ENCODE measurements at regions not wholly inside any gene's neighbourhood (a gene's known extent, or its start where the extent isn't known, plus 50 kb on each side); places are given as distances from the start of the nearest gene placed in this dataset.

DNA sequence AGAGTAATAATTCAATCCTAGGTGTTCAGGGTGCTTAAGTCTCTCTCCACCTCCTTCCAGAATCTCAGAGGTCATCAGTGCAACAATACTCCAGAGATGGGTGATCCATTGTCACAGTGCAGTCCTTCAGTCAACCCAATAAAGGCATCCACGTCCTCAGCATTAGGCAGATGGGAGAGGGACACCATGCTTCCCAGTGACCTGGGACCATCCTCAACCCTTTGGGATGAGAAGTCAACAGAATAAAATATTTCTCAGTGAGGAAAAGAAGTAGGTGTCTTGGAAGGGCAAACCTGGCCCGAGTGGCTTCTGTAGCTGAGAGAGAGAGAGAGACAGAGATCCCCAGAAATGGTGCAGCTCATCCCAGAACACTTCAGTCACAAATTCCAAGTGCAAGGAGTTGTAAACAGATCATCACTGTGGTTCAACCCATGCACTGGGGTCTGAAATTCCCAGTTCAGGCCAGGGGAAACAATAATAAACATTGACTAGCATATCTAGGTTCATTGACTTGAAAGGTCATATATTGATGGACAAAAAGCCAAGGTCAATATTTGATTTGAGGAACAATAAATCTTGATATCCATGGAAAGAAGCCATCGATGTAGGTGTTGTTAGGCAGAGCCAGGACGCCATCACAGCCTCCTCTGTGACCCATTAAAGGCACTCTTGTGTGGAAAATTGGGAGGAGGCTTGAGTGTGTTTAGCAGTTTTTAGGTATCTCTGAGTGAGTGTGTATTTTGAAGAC lies 256.0 kb upstream of the ZMIZ1 start:
- no peak for ATAC-seq

DNA sequence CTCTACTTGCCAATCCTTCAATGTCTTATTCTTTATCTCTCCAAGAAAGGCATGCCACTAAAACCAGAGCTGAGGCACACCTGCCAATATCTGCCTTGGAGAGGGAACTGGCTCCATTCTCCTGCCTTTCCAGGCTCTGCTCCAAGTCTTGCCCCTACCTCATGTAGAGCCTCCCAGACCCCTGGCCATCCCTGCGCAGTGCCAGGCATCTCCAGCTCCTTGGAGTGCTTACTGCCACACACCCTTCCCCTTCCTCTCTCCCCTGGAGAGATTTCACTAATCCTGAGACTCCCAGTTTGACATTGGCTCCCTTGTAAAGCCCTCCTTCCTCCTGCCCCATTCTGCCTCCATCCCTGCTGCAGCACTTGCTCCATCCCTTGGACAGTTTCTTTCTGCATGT lies 255.2 kb upstream of the ZMIZ1 start:
- ATAC-seq: no peak

DNA sequence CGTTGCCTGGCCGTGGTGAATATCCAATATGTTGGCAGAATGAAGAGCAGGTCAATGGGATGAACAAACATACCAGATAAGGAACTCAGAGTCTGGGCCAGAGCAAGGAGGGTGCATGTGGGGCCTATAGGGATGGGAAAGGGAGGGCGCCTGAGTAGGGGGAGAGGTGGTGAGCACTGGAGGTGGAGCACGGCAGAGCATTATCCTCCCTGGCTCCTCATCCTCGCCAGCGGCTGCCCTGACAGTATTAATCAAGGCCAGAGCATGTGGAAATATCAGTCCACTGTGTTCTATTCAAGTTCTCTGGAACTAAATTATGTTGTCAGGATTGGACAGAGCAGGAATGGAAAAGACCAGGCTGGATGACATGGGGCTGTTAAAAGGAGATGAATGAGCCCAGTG lies 254.8 kb upstream of the ZMIZ1 start:
- ATAC-seq: no peak

DNA sequence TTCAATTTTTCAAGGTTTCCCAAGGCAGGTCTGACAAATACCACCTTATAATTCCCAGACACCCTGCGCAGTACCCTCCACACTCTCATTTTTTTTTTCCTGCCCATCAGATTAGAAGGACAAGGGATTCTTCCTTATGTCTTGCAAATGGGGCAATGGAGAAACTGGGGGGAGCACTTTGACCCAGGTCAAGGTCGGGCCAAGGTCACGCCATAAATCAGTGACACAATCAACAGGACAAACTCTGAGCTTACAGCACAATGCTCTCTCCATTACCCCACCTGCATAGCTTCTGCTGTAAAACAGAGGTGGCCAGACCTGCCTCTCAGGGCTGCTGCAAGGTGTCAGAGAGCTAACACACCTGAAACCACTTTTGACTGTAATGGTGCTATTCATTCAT lies 254.4 kb upstream of the ZMIZ1 start:
- no peak for ATAC-seq

DNA sequence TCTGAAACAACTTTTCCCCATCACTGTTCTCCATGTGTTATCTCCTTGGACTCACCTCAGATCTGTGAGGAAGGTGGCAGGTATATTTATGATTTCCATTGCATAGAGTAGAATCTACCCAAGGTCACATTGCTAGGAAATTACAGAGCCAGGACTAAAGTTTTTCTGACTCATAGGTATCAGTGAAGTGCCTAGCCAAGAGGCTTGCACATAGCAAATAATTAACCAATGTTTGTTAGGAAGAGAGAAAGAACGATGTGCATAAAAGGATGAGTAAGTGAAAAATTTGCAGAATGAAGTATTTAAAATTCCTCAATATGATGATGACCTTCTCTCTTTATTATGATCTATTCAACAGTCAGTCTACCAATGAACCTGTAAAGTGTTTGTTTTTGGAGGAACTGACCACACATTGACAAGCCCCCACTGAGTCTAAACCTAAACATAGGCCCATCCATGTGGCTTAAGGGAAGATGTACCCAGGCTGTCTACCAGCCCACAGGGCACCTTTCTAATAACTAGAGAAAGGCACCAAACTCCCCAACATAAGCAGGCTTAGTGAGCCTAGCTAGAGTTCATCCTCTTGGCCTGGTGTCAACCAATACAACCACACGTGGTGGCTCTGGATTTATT lies 252.9 kb upstream of the ZMIZ1 start:
- no peak for ATAC-seq

DNA sequence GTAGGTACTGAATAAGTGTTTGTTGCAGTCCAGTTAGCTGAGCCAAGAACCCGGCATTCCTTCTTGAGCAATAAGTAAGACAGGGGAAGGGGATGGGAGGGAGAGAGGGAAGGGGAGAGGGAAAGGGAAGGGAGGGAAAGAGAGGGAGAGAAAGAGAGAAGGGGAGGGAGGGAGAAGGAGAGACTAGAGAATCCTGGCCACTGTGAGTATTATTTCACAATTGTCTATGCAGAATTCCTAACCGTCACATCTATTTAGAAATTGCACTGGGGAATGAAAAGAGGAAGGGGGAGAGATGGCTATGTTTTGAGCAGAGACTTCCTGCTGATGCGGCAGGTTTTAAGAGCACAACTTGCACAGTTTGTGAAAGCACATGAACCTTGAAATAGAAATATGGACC lies 251.4 kb upstream of the ZMIZ1 start:
- no peak for ATAC-seq

DNA sequence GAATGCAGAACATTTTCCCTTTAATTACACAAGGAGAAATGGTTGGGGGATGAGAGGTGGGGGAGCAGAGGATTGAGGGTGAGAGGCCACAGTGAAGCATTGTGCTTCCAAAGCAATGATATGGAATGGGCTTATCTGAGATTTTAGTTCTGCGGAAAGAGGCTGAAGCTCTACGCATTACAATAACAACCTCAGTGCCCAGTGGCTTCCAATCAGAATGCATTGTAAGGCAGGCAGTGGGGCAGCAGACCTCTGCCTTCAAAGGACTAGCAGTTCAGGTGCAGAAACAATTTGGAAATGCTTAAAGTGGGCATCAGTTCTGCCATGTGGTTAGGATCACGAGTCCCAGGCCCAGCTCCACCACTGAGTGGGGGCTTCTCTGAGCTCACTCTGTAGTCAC lies 251.0 kb upstream of the ZMIZ1 start:
- ATAC-seq: no peak

DNA sequence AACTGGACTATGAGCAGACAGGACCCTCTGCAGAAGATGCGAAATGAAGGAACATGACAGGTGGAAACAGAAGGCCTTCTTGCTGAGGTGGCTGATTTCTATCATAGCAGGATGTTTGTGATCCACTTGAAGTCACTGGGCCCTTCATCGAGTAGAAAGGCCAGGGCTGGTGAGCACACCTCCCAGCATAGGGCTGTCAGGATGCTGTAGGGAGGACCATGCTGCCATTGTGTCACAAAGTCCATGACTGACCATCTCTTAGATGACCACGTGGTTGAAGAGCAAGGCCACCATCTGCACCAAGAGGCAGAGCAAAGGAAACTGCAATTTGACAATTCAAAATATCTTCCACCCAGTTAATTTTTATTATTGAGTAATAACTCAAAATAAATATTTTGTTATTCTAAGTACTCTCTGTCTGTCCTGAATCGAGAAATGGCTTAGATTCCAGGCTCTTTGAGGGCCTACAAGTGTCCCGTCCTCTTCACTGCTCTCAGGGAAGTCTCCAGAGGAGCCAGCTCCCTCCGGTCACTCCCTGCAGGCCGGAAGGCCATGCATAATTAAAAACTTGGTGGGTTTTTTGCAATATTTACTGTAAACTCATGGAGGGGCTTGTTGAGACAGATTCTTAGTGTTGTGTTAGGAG lies 249.3 kb upstream of the ZMIZ1 start:
- no peak for ATAC-seq

DNA sequence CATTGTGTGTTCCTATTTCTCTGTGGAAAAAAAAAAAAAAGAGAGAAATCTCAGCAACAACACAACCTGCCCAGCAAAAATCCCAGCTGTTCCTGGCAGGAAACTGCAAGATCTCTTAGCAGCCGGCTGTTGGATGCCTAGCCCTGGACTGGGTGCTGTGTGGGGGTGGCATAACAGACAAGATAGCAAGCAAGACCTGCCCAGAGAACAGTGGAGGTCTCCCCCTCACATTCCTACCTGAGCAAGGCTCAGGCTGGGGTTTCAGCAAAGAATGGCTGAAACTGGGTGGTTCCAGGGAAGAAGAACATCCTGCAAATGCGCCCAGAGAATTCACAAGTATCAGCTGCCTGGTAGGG lies 248.8 kb upstream of the ZMIZ1 start:
- no peak for ATAC-seq

DNA sequence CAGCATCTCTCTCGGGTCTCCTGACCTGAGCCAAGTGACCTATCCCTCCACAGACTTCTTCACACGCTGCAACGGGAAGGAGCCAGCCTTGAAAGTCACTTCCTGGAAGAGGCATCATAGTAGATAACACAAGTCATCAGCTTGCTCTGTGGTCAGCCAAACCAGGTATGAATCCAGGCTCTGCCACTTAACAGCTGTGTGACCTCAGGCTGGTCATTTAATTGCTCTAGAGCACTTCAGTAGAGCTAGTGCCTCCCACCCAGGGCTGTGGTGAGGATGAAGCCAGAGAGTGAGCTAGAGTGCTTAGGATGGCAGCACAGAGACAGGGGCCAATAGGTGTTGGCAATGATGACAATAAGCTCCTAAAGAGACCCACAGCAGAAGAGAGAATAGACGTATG lies 247.7 kb upstream of the ZMIZ1 start:
- ATAC-seq: no peak

DNA sequence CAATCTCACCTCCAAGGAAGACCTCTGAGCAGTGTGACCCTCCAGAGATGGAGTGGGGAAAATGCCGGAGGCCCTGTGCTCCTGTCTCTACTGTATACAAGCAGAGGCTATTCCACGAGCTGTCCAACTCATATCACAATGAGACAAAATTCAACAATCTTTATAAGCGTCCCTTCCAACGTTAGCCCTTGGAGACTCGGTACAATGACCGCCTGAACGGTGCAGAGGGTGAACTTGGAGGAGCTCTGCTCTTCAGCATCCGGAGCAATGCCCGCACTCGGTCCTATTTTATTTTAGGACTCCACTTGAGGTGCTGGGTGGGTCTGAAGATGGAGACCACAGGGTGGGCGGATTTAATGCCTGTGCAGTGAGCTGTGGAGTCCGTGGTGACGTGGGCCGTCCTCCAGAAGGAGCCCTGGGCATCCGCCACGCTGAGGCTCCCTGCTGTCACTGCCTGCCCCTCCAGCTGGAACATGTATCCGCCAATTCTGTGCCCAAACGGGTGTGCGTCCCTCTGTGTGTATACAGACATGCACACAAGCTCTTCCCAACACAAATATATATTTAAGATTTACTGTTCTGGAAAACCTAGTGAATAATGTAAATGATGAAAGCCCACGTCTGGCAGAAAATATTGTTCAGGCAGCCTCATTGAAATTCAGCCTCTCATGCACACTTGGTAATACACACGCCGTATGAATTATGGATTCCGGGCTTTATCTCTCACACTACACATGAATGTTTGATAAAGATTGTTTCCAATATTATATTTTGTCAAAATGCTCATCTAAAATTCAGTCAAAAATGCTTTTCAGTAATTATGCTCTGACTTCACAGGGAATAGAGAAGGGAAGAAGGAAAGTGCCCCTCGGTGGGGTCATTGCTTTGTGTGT lies 239.9 kb upstream of the ZMIZ1 start:
- no peak for ATAC-seq

DNA sequence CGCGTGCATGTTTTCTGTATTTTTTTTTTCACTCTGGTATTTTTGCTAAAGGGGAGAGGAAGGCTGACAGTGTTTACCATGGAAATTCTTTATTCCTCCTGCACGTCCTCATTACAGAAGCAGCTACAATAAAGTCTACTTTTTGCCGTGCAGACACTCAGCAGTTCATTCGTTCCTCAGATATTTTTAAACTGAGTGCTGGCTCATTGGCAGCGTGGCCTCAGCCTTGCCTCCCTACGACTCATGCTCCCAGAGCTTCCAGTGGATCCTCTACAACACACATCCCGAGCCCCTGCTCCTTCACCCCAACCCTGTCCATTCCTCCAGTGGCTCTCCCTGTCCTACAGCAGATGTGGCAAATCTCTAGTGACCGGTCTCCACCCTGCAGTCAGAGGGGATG lies 239.2 kb upstream of the ZMIZ1 start:
- no peak for ATAC-seq

DNA sequence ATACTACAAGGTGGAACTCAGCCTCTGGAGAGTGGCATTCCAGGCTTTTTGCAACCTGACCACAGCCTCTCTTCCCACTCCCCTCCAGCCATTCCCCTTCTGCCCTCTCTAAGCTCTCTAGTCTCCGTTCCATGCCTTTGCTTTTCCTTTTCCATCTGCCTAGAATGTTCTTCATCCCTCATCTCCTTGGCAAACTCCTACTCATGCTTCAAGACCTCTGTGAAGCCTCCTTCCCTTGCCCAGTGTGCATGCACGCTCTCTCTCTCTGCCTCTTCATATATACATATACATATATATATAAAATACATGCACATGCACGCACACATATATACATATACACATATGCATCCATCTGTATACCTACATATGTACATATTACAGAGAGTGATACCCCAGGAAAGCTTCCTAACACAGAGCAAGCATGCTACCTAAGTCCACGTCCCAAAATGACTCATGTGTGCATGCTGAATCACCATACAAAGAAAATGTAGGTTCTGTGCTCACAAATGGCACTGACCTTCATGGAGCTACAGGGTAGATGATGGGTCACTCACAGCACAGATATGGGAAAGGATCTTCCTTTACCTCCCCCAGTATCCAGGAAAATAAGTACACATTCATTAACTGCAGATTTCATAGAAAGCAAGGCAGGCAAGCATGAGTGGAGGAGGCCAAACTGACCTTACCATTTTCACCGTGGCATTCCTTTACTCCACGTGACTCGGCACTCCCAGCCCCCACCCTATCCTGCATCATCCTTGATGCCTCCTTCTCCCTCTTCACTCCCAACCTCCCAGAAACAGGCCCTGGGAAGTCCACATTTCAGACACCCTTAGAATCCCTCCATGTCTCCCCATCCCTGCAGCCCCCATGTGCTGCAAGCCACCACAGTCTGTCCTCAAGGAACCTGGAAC lies 238.4 kb upstream of the ZMIZ1 start:
- peak; percentile 11 for ATAC-seq

DNA sequence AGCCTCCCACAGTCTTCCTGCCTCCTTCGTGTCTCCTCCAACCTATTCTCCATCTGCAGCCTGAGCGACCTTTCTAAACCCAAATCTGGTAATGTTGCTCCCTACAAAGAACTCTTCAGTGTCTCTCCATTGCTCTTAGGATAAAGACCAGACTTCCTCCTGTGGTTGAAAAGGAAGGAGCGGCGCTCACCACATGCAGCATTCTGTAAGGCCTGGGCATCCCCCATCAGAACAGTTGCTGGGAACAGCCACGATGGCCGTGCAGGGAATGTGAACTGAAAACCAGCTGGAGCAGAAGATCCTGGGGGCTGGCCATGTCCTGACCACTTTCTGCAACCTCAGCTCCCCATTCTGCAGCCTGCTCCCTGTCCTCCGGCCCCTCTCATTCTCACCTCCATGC lies 237.8 kb upstream of the ZMIZ1 start:
- ATAC-seq: no peak

DNA sequence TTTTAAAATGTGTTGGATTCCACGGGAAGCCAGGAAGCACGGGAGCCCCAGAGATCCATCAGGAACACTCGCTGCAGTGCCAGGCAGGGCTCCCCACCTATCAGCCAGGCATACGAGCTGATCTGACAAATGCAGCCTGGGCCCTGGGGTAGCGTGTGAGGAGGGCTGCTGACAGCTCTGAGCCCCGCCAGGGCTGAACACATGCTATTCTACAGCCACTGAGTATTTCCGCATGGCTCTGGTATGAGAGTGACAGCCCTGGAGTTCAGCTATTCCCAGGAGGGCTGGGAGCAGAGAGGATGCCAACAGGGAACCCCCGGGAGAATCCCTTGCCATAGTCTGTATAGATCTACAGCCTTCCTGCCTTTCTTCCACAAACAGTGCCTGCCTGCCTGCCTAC lies 237.3 kb upstream of the ZMIZ1 start:
- no peak for ATAC-seq

DNA sequence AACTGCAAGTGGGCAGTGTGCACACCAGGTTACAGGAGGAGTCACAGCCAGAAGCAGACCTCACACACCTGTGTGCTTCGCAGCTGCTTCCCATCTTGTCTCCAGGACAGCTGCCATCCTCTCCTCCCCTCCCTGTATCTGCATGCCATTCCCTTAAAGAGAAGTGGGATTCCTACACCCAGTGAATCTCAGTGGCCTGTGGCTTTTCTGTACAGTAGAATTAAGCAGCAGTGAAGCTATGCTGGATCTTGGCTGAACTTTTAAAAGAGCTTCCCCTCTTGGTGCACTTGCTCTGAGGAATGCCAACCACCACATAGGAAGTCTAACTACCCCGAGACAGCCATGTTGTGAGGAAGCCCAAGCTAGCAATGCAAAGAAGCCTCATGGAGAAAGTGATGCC lies 236.5 kb upstream of the ZMIZ1 start:
- ATAC-seq: no peak

DNA sequence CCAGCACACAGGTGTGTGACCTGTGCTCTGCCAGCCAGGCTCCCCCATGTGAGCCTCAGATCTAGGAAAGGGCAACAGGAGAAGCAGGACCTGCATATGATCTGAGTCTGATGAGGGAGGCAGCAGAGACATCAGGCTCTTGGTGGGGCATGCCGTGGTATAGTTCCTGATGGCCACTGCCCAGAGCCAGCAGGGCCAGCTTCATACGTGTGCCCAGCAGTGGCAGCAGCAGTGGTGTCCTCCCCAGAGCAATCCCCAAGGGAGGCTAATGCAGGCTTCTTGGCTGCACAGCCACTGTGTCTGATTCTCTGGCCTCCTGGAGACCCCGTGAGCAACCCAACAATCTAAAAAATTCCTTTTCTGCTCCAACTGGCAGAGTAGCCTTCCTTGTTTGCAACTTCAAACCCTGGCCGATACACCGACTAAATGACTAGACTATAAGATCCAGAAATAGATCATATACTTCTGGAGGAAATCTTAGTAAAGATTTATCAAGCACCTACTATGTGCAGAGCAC lies 230.6 kb upstream of the ZMIZ1 start:
- ATAC-seq: no peak

DNA sequence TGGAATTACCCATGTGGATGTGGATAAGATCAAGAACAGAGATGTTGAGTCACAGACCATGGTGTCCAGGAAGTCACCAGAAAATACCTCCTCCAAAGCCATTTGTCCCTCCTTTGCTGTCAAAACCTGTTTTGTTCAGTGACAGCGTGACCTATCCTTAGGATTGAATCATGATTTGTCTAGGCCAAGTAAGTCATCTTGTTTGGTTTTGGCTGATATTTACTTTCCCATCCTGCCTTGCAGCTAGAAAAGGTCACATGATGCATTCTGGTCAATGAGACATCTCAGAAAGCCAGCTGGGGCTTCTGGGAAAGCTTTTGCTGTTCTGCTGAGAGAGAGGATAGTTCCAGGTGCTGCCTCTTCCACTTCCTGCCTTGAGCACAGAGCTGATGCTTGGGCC lies 225.3 kb upstream of the ZMIZ1 start:
- peak; percentile 87 for ATAC-seq

DNA sequence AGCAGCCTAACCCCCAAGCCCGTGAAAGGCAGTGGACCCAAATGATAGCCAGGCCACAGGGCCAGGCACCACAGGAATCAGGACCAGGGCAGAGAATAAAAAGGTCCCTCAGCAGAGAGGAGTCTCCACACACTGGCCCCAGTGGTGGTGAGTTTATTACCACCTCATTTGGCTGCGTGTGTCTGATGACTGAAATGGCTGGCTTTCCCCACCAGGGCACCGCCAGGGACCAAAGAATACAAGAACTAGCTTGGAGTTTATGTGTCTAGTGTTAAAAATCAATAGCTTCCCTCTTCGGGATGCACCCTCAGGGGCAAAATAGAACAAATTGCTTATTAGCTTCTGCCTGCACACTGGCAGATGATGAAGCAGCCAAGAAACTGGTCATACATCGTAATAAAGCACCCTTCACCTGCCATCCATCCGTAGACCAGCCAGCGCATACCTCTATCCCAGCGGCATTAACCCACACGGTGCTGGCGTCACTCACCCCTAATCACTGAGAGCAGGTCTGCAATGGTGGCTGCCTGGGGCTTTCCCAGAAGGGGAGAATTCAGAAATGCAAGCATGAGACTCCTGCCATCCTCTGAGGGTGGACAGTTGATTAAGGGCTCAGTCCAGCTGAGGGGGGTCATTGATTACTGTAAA lies 223.7 kb upstream of the ZMIZ1 start:
- no peak for ATAC-seq

DNA sequence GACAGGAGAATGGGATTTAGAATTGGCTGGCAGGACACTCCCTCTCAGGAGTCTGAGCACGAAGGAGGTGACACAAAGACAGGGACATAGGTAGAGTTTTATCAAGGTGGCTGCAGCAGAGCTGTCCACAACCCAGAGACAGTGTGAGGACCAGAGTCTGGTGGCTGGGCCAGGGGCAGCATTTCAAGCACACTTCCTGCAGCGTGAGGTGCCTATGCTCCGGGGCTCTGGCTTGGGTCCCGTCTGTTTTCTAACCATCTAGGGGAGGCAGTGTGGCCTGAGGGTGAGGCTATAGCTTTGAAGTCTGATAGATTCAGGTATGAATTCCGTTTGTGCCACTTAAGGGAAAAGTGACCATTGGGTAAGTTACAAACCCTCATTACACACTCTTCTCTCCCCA lies 222.7 kb upstream of the ZMIZ1 start:
- ATAC-seq: no peak

DNA sequence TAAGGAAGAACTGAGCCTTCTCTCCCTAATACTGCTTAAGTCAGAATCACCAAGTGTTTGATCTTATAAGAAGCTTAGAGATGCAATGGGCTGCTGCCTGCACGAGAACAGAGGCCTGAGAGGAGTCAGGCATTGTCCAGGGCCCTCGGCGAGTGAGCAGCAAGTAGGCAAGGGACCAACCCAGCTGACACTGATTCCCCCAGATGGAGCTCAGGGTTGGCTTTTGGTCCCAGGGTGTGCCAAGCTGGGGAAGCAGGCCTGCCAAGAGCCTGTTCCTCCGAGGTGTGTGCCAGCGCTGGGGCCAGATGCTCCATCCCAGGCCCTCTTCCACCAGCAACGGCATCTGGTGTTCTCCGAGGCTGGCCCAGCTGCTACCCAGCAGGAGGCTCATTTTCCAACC lies 222.0 kb upstream of the ZMIZ1 start:
- ATAC-seq: no peak
